HG02870 (cell line): ENCODE measurements at regions not wholly inside any gene's neighbourhood (a gene's known extent, or its start where the extent isn't known, plus 50 kb on each side); places are given as distances from the start of the nearest gene placed in this dataset.

Experiments used
- ATAC-seq: cut with Tn5 transposase; IDR thresholded peaks from one replicate; pipeline ENCODE4 v1.9.1; 2021; ENCODE audit warnings: mild to moderate bottlenecking, moderate library complexity; ENCODE audit not compliant: unreplicated experiment

DNA sequence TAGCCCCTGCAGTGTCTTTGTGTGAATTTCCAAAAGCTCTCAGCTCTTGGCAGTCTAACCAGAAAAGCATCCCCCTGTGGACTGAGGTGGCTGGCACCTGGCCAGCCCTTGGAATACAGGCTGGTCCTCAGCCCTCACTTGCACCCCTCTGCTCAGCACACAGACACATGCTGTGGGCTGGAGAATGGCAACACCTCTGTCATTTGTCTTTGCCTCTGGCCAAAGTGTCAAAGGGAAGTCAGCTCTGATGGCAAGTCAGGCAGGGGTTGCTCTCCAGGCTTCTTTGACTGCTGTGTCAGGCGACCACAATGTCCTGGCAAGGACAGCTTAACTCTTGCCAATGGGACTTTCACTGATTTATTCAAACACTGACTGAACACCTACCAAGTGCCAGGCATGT is 724.8 kb downstream of the INHBA start:
- no peak for ATAC-seq

DNA sequence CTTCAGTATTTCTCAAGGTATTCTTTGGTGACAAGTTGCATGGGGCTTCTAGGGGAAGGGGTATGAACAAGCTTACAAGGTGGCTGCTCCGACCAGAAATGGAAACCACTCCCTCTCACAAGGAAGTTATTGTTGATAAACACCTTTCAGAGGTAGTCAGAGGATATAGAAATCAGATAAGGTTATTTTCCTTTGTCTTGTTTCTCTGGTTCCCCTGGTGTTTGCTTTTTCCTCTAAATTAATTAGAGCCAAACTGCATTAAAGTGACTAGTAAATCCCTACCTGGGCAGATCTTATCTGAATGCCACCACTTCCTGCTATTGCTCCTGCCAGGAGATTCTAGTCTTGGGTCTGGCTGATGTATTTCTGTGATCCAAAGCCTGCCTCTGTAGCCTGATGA is 725.4 kb downstream of the INHBA start:
- no peak for ATAC-seq

DNA sequence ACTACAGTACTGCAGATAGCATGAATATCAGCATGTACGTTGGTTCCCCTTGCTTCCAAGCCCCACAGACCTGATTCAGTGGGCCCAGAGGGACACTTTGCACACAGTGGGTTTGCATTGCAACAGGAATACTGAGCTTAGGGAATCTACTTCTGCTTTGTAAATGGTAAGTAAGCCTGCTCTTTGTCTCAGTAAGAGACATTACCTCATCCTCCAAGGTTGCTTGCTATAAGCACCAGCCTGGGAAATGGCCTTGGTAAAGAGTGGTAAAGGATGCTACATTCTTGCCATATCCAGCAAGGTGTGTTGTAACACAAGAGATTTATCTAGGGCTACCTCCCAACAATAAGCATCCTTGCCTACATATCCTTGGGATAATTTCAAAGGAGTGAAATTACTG is 730.5 kb downstream of the INHBA start:
- no peak for ATAC-seq

DNA sequence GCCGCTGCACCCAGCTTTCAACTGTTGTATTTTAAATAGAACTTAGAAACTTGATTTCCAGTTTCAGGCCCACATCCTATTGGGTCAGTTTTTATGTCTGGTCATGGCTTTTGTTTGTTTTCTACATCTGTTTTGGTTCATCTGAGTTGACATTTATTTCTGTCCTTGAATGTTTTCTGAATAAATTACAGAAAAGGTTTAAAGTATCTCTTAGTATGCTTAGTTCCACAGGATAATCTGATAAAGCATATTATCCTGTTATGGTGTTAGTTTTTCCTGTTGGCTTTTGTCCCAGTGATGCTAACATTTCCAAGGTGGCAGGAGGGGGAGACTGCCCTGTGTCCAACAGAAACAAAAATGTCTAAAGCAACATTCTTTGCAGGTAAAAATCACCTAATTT is 733.2 kb downstream of the INHBA start:
- ATAC-seq = no peak

DNA sequence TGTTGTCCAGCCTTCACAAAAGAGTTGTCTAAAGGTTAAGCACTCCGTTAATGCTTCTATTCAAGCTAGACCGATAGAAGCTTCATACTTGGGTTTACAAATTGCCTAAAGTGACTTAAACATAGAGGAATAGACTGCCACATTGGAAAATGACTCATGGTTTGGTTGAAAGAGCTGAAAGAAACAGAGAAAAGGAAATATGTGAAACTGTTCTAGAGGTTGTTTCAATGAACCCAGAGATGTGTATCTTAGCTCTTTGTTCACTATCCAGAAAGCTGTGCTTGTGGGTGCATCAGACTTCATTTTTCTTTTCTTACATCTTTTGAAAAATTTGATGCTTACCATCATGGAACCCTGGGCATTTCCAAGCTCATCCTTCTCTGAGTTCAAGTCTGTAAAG is 736.2 kb downstream of the INHBA start:
- ATAC-seq = no peak

DNA sequence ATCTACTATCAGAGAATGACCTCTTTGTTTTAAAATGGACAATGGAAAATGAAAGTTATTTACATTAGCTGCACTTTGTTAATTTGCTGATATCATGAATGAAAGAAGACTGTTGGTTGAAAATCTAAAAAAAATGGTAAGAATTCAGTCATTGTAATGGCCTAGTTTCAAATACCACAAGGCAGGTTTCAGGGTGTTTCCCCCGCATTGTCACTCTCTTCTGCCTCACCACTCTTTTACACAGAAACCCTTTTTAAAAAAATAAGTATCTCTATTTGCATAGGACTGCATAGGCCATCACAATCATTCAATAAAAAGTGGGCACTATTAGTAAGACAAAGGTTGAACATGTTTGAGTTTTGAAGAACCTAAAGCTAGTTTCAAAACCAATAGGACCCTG is 737.1 kb downstream of the INHBA start:
- ATAC-seq = peak; percentile 79

DNA sequence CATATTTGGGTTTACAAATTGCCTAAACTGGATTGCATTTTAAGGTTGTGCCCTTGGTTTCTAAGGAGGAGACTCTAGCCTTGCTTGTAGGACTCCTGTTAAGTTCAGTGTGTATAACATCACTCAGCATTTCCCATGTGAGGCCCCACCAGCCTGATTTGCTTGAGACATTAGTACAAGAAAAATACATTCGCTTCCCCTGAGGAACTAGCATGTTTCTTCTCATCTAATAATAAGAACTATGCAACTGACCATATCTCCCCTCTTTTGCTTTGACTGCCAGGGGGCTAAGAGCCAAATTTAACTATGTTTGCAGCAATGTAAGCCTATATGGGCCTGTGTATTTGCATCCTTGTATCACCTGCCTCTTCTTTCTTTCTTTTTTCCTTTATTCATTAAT is 737.9 kb downstream of the INHBA start:
- ATAC-seq = no peak

DNA sequence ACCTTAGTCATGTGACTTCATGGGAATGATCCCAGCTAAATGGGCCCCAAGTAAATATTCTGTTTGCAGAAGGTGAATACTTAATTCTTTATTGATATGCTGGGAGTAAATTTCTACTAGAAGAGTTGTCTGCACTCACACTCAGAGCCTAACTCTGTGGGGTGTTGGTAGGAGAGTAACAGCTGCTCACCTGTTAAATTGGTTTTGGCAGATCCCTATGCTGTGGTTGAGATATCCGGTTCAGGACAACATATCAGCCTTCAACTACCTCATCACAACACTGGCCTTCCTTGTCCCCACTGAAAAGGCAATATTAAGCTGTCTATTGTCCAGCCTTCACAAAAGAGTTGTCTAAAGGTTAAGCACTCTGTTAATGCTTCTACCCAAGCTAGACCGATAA is 738.3 kb downstream of the INHBA start:
- no peak for ATAC-seq

DNA sequence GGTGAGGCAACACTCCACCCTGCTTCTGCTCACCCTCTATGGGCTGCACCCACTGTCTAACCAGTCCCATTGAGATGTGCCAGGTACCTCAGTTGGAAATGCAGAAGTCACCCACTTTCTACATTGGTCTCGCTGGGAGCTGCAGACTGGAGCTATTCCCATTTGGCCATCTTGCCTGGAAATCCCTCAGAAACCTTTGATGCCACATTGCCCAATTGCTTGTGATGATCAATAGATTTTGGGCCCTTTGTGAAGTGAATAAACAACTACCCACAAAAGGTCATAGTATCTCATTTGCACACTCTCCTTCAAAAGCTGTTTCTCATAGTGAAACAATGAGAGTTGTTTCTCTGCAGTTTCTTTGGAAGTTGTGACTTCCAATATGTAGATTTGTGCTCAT is 742.9 kb downstream of the INHBA start:
- ATAC-seq = no peak

DNA sequence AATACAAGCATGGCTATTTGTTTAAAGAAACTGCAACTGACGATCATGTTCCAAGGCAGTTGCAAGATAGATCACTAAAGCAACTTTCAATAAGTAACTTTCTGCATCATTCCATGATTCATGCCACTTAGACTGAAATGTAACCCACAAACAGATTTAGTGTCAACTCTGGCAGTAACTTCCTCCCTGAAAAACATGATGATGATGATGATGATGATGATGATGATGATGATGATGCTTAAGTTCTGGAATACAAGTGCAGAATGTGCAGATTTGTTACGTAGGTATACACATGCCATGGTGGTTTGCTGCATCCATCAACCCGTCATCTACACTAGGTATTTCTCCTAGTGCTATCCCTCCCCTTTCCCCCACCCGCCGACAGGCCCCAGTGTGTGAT is 754.7 kb downstream of the INHBA start:
- ATAC-seq = no peak

DNA sequence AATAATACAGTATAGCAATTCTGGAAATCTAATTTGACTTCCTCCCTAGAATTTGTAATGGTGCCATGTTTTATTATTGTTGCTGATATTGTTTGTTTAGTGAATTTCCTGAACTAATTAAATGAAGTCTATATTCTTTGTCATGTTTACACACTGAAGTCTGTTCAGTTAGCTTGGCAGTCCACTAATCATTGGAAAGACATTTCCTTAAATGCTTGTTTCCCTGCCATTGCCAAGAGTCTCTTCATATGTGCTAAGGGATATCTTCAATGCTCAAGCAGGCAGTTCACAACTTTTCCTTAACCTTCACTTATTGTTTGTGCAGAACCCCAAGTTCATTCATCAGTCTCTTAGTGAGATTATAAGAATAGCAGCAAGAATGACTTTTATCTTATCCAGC is 755.3 kb downstream of the INHBA start:
- no peak for ATAC-seq

DNA sequence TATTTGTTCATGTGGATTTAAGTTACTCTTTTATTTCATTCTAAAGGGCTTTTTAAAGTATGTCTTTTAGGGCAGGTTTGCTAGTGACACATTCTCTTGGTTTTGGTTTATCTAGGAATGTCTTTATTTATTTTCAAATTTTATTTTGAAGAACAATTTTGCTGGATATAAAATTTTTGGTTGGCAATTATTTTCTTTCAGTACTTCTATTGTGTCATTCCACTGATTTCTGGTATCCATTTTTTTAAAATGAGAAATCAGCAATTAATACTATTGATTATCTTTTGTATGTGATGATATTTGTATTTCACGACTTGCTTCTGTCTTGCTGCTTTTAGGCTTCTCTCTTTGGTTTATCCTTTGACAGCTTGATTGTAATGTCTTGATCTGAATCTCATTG is 756.3 kb downstream of the INHBA start:
- ATAC-seq = no peak

DNA sequence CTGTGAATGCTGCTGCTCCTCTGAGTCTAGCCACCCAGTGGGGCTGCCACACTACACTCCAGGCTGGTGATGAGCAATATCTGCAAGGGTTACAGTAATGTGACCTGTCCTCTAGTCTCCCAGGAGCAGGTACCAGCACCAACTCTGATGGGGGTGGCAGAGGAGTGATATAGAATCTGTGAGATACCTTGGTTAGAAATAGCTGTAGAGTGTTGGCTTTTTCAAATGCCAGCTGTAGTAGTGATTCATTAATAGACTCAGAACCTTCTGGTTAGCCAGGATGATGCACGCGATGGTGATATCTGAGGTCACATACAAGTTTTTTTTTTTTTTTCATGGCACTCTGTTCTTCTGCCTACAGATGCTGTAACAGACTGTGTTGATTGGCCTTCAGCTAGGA is 757.1 kb downstream of the INHBA start:
- ATAC-seq = no peak

DNA sequence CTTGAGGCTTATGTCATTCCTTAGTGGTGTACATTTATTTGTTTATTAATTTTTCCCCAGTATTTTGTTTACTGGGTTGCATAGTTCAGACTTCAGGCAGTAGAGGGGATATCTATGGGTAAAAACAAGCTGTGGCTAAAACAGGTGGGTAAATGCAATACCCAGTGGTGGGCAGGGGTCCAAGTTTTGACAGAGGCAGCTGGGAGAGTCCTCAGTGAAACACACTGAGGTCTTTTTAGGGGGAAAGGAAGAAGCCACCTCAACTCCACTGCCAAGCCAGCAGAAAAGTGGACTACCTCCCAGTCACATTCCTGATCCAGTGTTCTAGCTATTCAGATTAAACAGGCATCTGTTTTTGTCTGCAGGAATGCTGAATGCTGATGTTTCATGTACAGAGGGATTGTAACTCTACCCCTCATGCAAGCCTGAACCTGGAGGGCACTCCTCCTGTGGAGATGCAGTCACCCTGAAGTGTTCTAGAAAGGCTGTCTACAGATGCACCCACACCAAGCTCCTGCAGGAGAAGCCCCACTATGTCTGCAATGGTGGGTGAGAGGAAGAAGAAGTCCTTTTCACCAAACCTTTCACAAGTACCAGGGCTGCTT is 757.8 kb downstream of the INHBA start:
- no peak for ATAC-seq

DNA sequence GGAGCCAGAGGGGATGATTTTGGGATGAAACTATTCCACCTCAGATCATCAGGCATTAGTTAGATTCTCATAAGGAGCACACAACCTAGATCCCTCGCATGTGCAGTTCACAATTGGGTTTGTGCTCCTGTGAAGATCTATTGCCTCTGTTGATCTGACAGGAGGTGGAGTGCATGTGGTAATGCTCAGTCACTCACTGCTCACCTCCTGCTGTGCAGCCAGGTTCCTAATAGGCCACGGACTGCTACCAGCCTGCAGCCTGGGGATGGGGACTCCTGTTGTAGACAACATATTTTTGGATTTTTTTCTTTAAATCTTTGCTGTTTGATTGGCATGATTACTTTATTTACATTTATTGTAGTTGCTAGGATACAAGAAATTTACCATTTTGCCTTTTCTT is 765.0 kb downstream of the INHBA start:
- ATAC-seq = no peak

DNA sequence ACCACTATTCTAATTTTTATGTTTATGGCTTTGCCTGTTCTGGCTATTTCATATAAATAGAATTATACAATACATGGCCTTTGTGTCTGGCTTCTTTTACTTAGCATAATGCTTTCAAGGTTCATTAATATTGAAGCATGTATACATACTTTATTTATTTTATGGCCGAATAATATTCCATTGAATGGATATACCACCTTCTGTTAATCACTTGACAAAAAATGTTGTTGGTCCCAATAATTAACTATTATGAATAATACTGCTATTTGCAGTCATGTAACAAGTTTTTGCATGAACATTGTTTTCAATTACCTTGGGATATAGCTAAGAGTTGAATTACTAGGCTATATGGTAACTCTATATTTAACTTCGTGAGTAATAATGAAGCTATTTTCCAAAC is 767.5 kb downstream of the INHBA start:
- ATAC-seq = no peak

DNA sequence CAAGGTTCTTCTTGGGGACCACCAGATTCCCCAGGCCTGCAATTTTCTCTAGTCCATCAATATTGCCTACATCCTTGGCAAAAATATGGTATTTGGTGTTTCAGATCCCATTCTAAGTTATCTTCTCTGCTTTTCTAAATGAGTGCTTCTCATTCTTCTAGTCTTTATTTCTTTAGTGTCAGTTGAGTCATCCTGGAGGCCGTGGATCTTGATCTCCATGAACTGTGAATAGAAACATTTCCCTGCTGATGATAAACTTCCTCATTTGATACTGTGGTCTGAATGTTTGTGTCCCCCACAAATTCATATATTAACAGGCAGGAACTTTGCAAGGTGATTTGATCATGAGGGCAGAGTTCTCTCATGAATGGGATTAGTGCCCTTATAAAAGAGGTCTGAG is 779.3 kb downstream of the INHBA start:
- ATAC-seq = no peak

DNA sequence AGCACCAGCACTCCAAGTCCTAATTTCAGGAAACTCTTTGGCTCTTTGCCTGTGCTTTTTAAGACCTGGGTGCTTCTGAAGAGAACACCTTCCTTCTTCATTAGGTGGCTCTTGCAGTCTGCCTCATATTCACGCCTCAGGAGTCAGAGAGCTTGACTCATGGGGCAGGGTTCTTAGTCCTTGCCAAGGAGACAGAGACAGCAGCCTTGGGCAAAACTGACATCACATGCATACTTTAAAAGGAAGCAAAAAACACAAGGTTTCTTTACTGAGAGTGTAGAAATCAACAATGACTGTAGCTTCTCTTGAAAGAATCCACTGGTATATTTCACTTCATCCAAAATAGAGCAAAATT is 780.6 kb downstream of the INHBA start:
- no peak for ATAC-seq

DNA sequence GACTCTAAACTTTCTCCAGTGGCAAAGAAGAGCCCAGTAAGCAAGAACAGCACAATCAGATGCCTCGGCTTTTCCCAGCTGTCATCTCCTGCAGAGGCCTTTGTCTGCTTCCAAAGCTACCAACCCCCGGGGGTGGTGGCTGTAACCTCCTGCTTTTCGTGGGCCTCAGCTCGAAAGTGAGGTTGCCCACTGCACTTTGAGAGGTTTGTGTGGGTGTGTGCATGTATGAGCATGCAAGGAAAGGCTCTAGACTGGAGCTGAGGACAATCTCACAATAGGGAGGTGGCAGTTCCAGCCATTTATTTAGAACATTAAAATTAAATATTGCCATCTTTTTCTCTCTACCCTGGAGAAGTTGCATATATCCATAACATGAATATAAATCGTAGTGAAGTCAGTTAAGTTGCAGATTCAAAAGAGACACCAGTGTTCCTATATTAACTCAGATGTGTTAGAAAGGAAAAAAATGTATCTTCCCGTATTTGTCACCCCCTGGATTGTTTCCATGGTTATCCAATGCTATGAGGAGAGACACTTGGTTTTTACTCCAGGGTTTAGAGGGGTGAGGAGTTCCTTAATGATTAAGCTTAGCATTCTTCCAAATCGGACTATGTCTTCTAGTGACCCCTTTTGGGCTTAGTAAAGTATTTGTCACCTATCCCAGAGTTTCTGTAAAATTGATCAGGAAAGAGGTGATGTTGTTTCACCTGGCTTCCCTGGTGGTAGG is 781.1 kb downstream of the INHBA start:
- no peak for ATAC-seq

DNA sequence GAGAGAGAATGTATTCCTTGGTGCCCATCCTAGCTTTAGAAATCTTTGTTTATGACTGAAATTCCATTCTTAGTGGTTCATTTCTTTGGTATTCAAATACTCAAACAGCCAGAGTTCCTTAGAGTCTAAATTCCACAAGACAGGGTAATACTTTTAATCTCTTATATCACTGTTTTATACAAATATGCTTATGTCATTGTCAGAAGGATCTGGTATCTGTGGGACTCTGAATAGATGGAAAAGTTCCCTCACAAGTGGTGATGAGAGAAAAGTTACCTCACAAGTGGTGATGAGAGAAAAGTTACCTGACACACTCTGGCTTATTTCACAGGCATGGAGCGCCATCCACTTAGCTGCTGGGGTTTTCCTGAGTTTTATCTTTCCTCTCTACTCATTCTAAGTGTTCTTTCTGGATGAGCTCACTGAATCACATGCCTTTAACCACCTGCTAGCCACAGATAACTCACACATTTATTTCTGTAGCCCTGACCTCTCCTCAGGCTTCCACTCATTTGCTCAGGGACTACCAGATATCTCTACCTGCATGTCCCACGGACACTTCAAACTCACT is 784.0 kb downstream of the SUGCT start:
- peak; percentile 44 for ATAC-seq

DNA sequence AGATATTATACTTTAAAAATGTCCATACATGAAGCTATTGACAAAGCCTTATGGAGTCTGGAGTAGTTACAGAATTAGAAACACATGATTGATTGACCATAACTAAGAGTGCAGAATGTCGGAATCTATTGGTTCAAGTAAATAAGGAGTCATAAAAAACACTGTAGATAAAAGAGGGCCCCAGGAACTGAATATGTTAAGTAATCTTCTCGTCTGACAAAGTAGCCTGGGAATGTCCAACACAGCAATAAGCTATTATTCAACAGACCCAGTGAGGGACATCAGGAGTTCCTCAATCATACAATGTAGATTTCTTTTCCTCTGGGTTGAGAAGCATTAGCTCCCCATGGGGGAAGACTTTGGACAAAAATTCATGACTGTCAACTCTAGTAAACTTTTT is 782.0 kb downstream of the SUGCT start:
- no peak for ATAC-seq

DNA sequence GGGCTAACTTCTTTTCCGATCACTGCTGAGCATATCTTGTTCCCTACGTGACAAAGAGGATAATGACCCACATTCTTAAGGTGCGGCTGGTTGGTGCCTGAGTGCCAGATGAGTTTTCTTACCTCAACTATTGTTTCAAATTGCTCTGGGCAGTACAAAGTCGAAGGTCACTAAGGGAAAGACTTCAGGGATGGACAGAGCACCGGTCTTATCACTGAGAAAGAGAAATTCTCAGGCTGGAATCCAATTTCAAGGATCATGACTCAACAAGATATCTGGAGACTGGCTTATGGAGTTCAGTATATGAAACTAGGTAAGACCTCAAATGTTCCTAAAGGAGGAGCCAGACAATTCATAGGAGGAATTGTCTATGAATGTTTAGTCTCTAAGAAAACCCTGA is 780.3 kb downstream of the SUGCT start:
- no peak for ATAC-seq
